Fibroblast of mammary gland (primary cell): ENCODE measurements at regions not wholly inside any gene's neighbourhood (a gene's known extent, or its start where the extent isn't known, plus 50 kb on each side); places are given as distances from the start of the nearest gene placed in this dataset.

Source experiments
- DNase-seq: peaks from one replicate; pipeline ENCODE4 v3.0.0-alpha.2; 2010; ENCODE audit warnings: low read depth
- H3K4me3 ChIP-seq: 2 replicates; pipeline ENCODE4 v1.5.1; 2011; ENCODE audit warnings: low read depth, mild to moderate bottlenecking, low read length, moderate library complexity; ENCODE audit not compliant: control insufficient read depth
- CTCF ChIP-seq: conservative IDR thresholded peaks from 2 replicates; pipeline ENCODE4 v1.5.1; 2011; ENCODE audit warnings: low read depth, low read length, inconsistent platforms; ENCODE audit not compliant: control insufficient read depth, insufficient read depth

GRCh38 chr1:182242641-182243040 is 148.9 kb downstream of the GLUL start:
- no peak for TF ChIP-seq CTCF
- no peak overlapping the region for H3K4me3 ChIP-seq
- DNase-seq, result no peak

- no peak for TF ChIP-seq CTCF
- no peak overlapping the region for H3K4me3 ChIP-seq
- no peak for DNase-seq
These were observed 151.5 kb downstream of the GLUL start for GRCh38 chr1:182240085-182240484.

- no peak overlapping the region for H3K4me3 ChIP-seq
- no peak for TF ChIP-seq CTCF
- DNase-seq, result no peak
These were observed 153.2 kb downstream of the GLUL start for GRCh38 chr1:182238421-182238820.

DNA sequence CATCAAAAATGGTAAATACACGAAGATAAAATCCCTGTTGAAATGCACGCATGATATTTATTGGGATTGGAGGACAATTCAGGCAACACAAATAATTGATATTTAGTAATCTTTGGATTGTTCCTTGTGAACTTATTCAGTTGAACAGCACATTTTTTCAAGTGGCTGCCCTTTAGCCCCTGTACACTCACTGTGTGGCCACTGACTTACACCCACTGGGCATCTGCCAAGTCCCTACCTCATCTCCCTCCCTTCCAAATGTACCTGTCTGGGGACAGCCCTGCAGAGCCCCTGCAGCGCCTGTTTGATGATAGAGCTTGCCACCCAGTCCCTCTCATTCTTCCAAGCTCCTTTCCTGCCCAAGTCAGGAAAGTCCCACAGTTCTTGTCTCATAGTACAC is 154.3 kb downstream of the GLUL start:
- no peak for DNase-seq
- TF ChIP-seq CTCF, result no peak
- no peak overlapping the region for H3K4me3 ChIP-seq

DNA sequence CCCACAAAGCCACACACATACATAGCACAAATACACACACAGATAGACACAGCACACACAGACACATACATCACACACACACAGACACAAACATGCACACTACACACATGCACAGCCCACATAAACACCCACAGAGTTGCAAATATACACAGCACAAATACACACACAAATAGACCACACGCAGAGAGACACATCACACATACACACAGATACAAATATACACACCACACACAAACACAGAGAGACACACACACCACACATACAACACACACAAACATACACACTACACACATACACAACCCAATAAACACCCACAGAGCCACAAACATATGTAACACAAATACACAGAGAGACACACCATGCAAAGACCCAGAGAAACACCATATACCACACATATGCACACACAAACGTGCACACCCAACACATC is 154.9 kb downstream of the GLUL start:
- TF ChIP-seq CTCF, result no peak
- DNase-seq, result no peak
- H3K4me3 ChIP-seq, result no peak overlapping the region

DNA sequence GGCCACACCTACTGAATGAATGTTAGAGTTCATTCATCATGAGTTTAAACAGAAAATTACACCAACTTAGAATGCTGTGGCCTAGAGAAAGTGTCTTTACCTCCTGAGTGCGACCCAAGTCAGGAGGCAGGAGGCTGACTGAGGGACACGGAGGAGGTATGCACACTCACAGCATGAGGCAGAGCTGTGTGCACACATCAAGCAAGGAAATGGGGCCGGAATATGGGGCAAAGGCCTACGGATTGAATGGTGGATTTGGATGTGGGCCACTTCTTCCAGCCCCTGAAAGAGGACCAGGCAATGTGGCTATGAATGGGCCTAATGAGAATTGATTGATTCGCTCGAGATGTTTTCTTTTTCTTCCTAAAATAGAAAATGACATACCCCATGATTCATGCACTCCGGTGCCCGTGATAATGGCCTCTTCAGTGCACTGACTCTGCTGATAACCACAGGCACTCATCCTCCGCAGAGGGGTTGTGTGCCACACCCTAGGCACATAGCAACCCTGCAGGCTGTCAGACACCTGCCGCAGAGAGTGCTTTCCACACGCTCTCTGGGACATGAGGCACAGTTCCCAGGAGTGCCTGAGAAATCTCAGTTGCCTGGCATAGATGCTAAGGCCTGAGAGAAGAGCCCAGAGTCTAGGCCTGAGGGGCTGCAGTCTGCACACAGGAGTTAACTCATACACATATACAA is 155.5 kb downstream of the GLUL start:
- no peak overlapping the region for H3K4me3 ChIP-seq
- TF ChIP-seq CTCF, result no peak
- peak; percentile 82 for DNase-seq

- no peak for DNase-seq
- no peak for TF ChIP-seq CTCF
- H3K4me3 ChIP-seq, result no peak overlapping the region
These were observed 156.0 kb downstream of the GLUL start for GRCh38 chr1:182235604-182235951.
